H1 (cell line): ENCODE measurements at regions not wholly inside any gene's neighbourhood (a gene's known extent, or its start where the extent isn't known, plus 50 kb on each side); places are given as distances from the start of the nearest gene placed in this dataset.

Experiments
- CTCF ChIA-PET: fragments of 300-600 bp; sonication (Branson Sonifier 250); formaldehyde crosslinking; loops from one replicate; lab custom pipeline; 2021; ENCODE audit not compliant: partially characterized antibody; lab: Charles Lee
- POLR2A ChIA-PET: fragments of 300-600 bp; sonication (Branson Sonifier 250); formaldehyde crosslinking; loops from one replicate; lab custom pipeline; 2021; ENCODE audit warnings: inconsistent platforms; ENCODE audit not compliant: partially characterized antibody; lab: Charles Lee
- DNase-seq, 2 experiments: peaks; one replicate each; pipeline versions ENCODE4 v3.0.0 to v3.0.0-alpha.2; 2010 to 2022; ENCODE audit warnings: low spot score in 2 of 2, low read depth in 1 of 2, mixed read lengths in 1 of 2
- FAIRE-seq: peaks from 2 replicates; lab custom pipeline; 2011; peaks lifted over from hg19 to GRCh38; lab: Jason Lieb, UNC
- H2AFZ ChIP-seq: 2 replicates; pipeline ENCODE4 v1.8.1; 2012; ENCODE audit warnings: low read length, inconsistent platforms
- H2AK5ac ChIP-seq: 2 replicates; pipeline ENCODE4 v1.6.1; 2013; ENCODE audit warnings: low read depth, low read length
- H2BK120ac ChIP-seq: replicated peaks from 2 replicates; pipeline ENCODE3; 2013; ENCODE audit warnings: low read depth, low read length, inconsistent platforms
- H2BK12ac ChIP-seq: 2 replicates; pipeline ENCODE4 v1.6.1; 2013; ENCODE audit warnings: low read depth, low read length
- H2BK15ac ChIP-seq: 2 replicates; pipeline ENCODE4 v1.6.1; 2013; ENCODE audit warnings: low read length
- H2BK20ac ChIP-seq: 2 replicates; pipeline ENCODE4 v1.6.1; 2013; ENCODE audit warnings: low read length
- H2BK5ac ChIP-seq: 2 replicates; pipeline ENCODE4 v1.6.1; 2013; ENCODE audit warnings: low read depth, low read length
- H3K14ac ChIP-seq: 2 replicates; pipeline ENCODE4 v1.6.1; 2013; ENCODE audit warnings: inconsistent platforms; ENCODE audit not compliant: insufficient read length
- H3K18ac ChIP-seq: 2 replicates; pipeline ENCODE4 v1.6.1; 2013; ENCODE audit warnings: low read length; ENCODE audit errors: extremely low read depth
- H3K23ac ChIP-seq: 2 replicates; pipeline ENCODE4 v1.6.1; 2013; ENCODE audit warnings: inconsistent platforms; ENCODE audit not compliant: insufficient read length
- H3K23me2 ChIP-seq: 2 replicates; pipeline ENCODE4 v1.6.1; 2013; ENCODE audit warnings: low read depth, low read length
- H3K27ac ChIP-seq: 2 replicates; pipeline ENCODE4 v1.6.1; 2011; ENCODE audit warnings: low read depth, low read length, inconsistent platforms
- H3K27me3 ChIP-seq, 4 experiments: replicated peaks in 1 of 4; 1 replicate in 1 of 4; 2 replicates in 3 of 4; pipeline versions ENCODE4 v1.6.1 to v1.8.1; 2011 to 2013; ENCODE audit warnings: low read length in 3 of 4, mild to moderate bottlenecking in 3 of 4, inconsistent platforms in 2 of 4, mixed read lengths in 2 of 4, moderate library complexity in 1 of 4; ENCODE audit not compliant: control insufficient read depth in 3 of 4, insufficient read depth in 3 of 4; ENCODE audit errors: extremely low read depth in 1 of 4
- H3K36me3 ChIP-seq, 4 experiments: 2 replicates each; pipeline versions ENCODE4 v1.6.1 to v1.8.1; 2011 to 2013; ENCODE audit warnings: mild to moderate bottlenecking in 4 of 4, low read length in 3 of 4, moderate library complexity in 2 of 4, control low read depth in 1 of 4, inconsistent platforms in 1 of 4; ENCODE audit not compliant: insufficient read depth in 4 of 4, control insufficient read depth in 2 of 4
- H3K4ac ChIP-seq: replicated peaks from 2 replicates; pipeline ENCODE3; 2013; ENCODE audit warnings: low read length, low read depth, mixed read lengths, inconsistent platforms; ENCODE audit not compliant: insufficient read length
- H3K4me1 ChIP-seq, 4 experiments: replicated peaks in 1 of 4; 1 replicate in 1 of 4; 2 replicates in 3 of 4; pipeline versions ENCODE4 v1.6.1 to v1.8.1; 2011 to 2013; ENCODE audit warnings: low read length in 3 of 4, inconsistent platforms in 2 of 4, mixed read lengths in 1 of 4; ENCODE audit not compliant: insufficient read depth in 4 of 4, control insufficient read depth in 3 of 4
- H3K4me2 ChIP-seq, 2 experiments: 2 replicates each; pipeline versions ENCODE4 v1.6.1 to v1.8.1; 2011 to 2013; ENCODE audit warnings: low read depth in 2 of 2, low read length in 2 of 2, control low read depth in 1 of 2, inconsistent platforms in 1 of 2, mild to moderate bottlenecking in 1 of 2; ENCODE audit not compliant: insufficient read depth in 1 of 2
- H3K4me3 ChIP-seq, 4 experiments: fragments of 200-600, 300-600 bp in 1 of 4; sonication (generic), shearing (Covaris generic), sonication (Bioruptor Twin) in 1 of 4; 2 replicates each; pipeline versions ENCODE4 v1.5.1 to v1.8.1; 2011 to 2016; ENCODE audit warnings: low read length in 4 of 4, low read depth in 3 of 4, control low read depth in 2 of 4, inconsistent platforms in 2 of 4, mild to moderate bottlenecking in 2 of 4, mixed read lengths in 1 of 4, moderate library complexity in 1 of 4; ENCODE audit not compliant: insufficient read depth in 2 of 4; ENCODE audit errors: extremely low read depth in 1 of 4
- H3K56ac ChIP-seq: replicated peaks from 2 replicates; pipeline ENCODE3; 2013; ENCODE audit warnings: low read depth, mild to moderate bottlenecking, mixed read lengths, low read length, inconsistent platforms; ENCODE audit not compliant: insufficient read length
- H3K79me1 ChIP-seq: 2 replicates; pipeline ENCODE4 v1.6.1; 2013; ENCODE audit warnings: low read depth, low read length, control low read depth
- H3K79me2 ChIP-seq, 2 experiments: 2 replicates each; pipeline versions ENCODE4 v1.6.1 to v1.8.1; 2012 to 2013; ENCODE audit warnings: low read length in 2 of 2, mild to moderate bottlenecking in 2 of 2, inconsistent platforms in 1 of 2; ENCODE audit not compliant: insufficient read depth in 2 of 2, control insufficient read depth in 1 of 2
- H3K9ac ChIP-seq, 4 experiments: replicated peaks in 1 of 4; 1 replicate in 1 of 4; 2 replicates in 3 of 4; pipeline versions ENCODE4 v1.6.1 to v1.8.1; 2011 to 2013; ENCODE audit warnings: low read depth in 3 of 4, low read length in 3 of 4, control low read depth in 2 of 4, mild to moderate bottlenecking in 2 of 4, moderate library complexity in 2 of 4, inconsistent platforms in 1 of 4; ENCODE audit errors: extremely low read depth in 1 of 4
- H3K9me3 ChIP-seq, 2 experiments: 2 replicates each; pipeline versions ENCODE4 v1.6.1 to v1.8.1; 2012 to 2013; ENCODE audit warnings: mild to moderate bottlenecking in 2 of 2, moderate library complexity in 2 of 2, control low read depth in 1 of 2, inconsistent platforms in 1 of 2, low read depth in 1 of 2, low read length in 1 of 2, mixed read lengths in 1 of 2; ENCODE audit not compliant: insufficient read depth in 2 of 2
- H4K20me1 ChIP-seq, 2 experiments: replicated peaks in 1 of 2; 2 replicates each; pipeline versions ENCODE3 to v1.8.1; 2011 to 2013; ENCODE audit warnings: inconsistent platforms in 2 of 2, low read length in 2 of 2, mild to moderate bottlenecking in 1 of 2; ENCODE audit not compliant: insufficient read depth in 2 of 2, control insufficient read depth in 1 of 2
- H4K5ac ChIP-seq: 2 replicates; pipeline ENCODE4 v1.6.1; 2013; ENCODE audit warnings: low read length, low read depth, mixed read lengths, inconsistent platforms; ENCODE audit not compliant: insufficient read length
- H4K8ac ChIP-seq: 2 replicates; pipeline ENCODE4 v1.8.0; 2013; ENCODE audit warnings: mild to moderate bottlenecking, moderate library complexity, low read length, inconsistent platforms; ENCODE audit not compliant: insufficient read depth; ENCODE audit errors: extremely low read depth
- H4K91ac ChIP-seq: replicated peaks from 2 replicates; pipeline ENCODE3; 2013; ENCODE audit warnings: low read length, mixed read lengths, inconsistent platforms; ENCODE audit not compliant: insufficient read length
- ASH2L ChIP-seq: fragments of 200-600, 300-600 bp; sonication (generic); IDR thresholded peaks from one replicate; pipeline ENCODE4 v1.7.1; 2017; ENCODE audit warnings: low read length
- E2F6 ChIP-seq: IDR thresholded peaks from 2 replicates; pipeline ENCODE4 v1.6.1; 2012; ENCODE audit warnings: inconsistent platforms
- HDAC2 ChIP-seq, 2 experiments: fragments of 300-600 bp in 1 of 2; sonication (generic) in 1 of 2; IDR thresholded peaks; 2 replicates each; pipeline ENCODE4 v1.6.1; 2011 to 2012; ENCODE audit warnings: low read depth in 2 of 2, low read length in 2 of 2, mild to moderate bottlenecking in 2 of 2, moderate library complexity in 2 of 2, borderline replicate concordance in 1 of 2, inconsistent platforms in 1 of 2
- KDM1A ChIP-seq: fragments of 200-600, 300-600 bp; sonication (generic); IDR thresholded peaks from 2 replicates; pipeline ENCODE4 v1.7.1; 2016; ENCODE audit warnings: mild to moderate bottlenecking, low read length, borderline replicate concordance
- MAFK ChIP-seq: IDR thresholded peaks from 2 replicates; pipeline ENCODE4 v1.6.1; 2012; ENCODE audit warnings: low read depth, mild to moderate bottlenecking, improper control_type of control experiment, low read length
- TCF12 ChIP-seq: IDR thresholded peaks from 2 replicates; pipeline ENCODE4 v1.6.1; 2011; ENCODE audit warnings: low read depth, mild to moderate bottlenecking, low read length
- YY1 ChIP-seq: IDR thresholded peaks from 2 replicates; pipeline ENCODE4 v1.6.1; 2011; ENCODE audit warnings: low read depth, mild to moderate bottlenecking, low read length
- WGBS, 2 experiments: shearing (Covaris generic) in 1 of 2; methylation state at CpG; one replicate each; pipeline versions ENCODE4 v1.1.6 to v1.1.7; 2013 to 2015; ENCODE audit warnings: low lambda C conversion rate in 2 of 2, mixed read lengths in 2 of 2, inconsistent platforms in 1 of 2, low coverage in 1 of 2, missing lambda C conversion rate in 1 of 2; ENCODE audit not compliant: insufficient replicate concordance in 2 of 2, insufficient coverage in 1 of 2, insufficient read length in 1 of 2; ENCODE audit errors: extremely low coverage in 1 of 2, missing lambda C conversion rate in 1 of 2; 5-methylcytosine and 5-hydroxymethylcytosine counted together
- TF ChIP-seq, protein P1 (sequence below): IDR thresholded peaks from 2 replicates; pipeline ENCODE4 v1.6.1; 2012; ENCODE audit warnings: inconsistent platforms

- no peak overlapping the region for H2AFZ ChIP-seq
- H3K18ac ChIP-seq = no peak overlapping the region
- no peak overlapping the region for H4K91ac ChIP-seq
- H3K79me1 ChIP-seq = no peaks in the 10 kb centered on the region
- H2BK5ac ChIP-seq = no peak overlapping the region
- H3K4me2 ChIP-seq = no peak overlapping the region
- no peaks in the 10 kb centered on the region for H3K36me3 ChIP-seq
- no peak overlapping the region for H3K4ac ChIP-seq
- H2BK120ac ChIP-seq = no peak overlapping the region
- 89% methylated on average over 8 of the region's 9 CpGs; no CpG with 5 or more reads in 1 of the 2 experiments for WGBS, 2 experiments
- H4K5ac ChIP-seq = no peak overlapping the region
- no peak overlapping the region for H3K27ac ChIP-seq
- H3K9me3 ChIP-seq = no peaks in the 10 kb centered on the region
- no peak overlapping the region for H3K9ac ChIP-seq
- H3K4me1 ChIP-seq = no peaks in the 10 kb centered on the region; a peak in 1 of 7 replicates
- H2BK20ac ChIP-seq = no peak overlapping the region
- no peak overlapping the region for H2AK5ac ChIP-seq
- no peak overlapping the region for H2BK15ac ChIP-seq
- no peak overlapping the region for H2BK12ac ChIP-seq
- H3K27me3 ChIP-seq = no peaks in the 10 kb centered on the region
- DNase-seq (no peak), FAIRE-seq (no peak)
- TF ChIP-seq, protein P1, sequence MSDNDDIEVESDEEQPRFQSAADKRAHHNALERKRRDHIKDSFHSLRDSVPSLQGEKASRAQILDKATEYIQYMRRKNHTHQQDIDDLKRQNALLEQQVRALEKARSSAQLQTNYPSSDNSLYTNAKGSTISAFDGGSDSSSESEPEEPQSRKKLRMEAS = no peak
- TF ChIP-seq ASH2L (no peak), TCF12 (no peak), KDM1A (no peak), HDAC2 (IDR thresholded peaks at IDR 0.05; ENCODE audit: borderline replicate concordance in 1 of 2, low read depth in 2 of 2, low read length in 2 of 2) (no peak), YY1 (no peak), MAFK (no peak), E2F6 (no peak)
- no peak overlapping the region for H3K56ac ChIP-seq
- H3K79me2 ChIP-seq = no peaks in the 10 kb centered on the region
- ChIA-PET POLR2A (no interaction called here), CTCF (interaction anchor here (0.9 to 1.7 kb wide), 3 partner anchors 11 to 114 kb away, joined by 3 to 4 read pairs (median 3); no protein-coding TSS in a partner anchor)
- H3K23me2 ChIP-seq = no peaks in the 10 kb centered on the region
- H3K14ac ChIP-seq = no peak overlapping the region
- H3K23ac ChIP-seq = no peak overlapping the region
- H3K4me3 ChIP-seq = no peak overlapping the region
- H4K20me1 ChIP-seq = no peaks in the 10 kb centered on the region
- H4K8ac ChIP-seq = no peak overlapping the region
These were observed 319.0 kb downstream of the GLRX3 start for GRCh38 chr10:130455111-130455695.
